HS-5 (cell line): ENCODE measurements at regions not wholly inside any gene's neighbourhood (a gene's known extent, or its start where the extent isn't known, plus 50 kb on each side); places are given as distances from the start of the nearest gene placed in this dataset.
"Not testable (repeated sequence)": the region's sequence is repeated elsewhere in the genome, so short reads cannot be mapped to it uniquely, and the experiment has no call there.

Source experiments
- DNase-seq: peaks from one replicate; pipeline ENCODE4 v3.0.0-alpha.2; 2012; ENCODE audit warnings: low read depth

- peak; percentile 36 for DNase-seq
These were observed 63.9 kb downstream of the MAT2B start for GRCh38 chr5:163569284-163569683.

GRCh38 chr5:163571744-163572143 lies 66.3 kb downstream of the MAT2B start:
- peak; percentile 97 for DNase-seq

- DNase-seq: no peak
These were observed 69.3 kb downstream of the MAT2B start for GRCh38 chr5:163574472-163575440.

- no peak for DNase-seq
These were observed 73.2 kb downstream of the MAT2B start for GRCh38 chr5:163578652-163579051.

- no peak for DNase-seq
These were observed 74.3 kb downstream of the MAT2B start for GRCh38 chr5:163579729-163580128.

GRCh38 chr5:163580516-163580915 lies 75.1 kb downstream of the MAT2B start:
- no peak for DNase-seq

- not testable (repeated sequence) for DNase-seq
These were observed 78.2 kb downstream of the MAT2B start for GRCh38 chr5:163583491-163584153.

- peak; percentile 88 for DNase-seq
These were observed 79.8 kb downstream of the MAT2B start for GRCh38 chr5:163585206-163585605.

- DNase-seq: no peak
These were observed 81.1 kb downstream of the MAT2B start for GRCh38 chr5:163586531-163586956.

GRCh38 chr5:163594951-163595350 lies 89.5 kb downstream of the MAT2B start:
- no peak for DNase-seq

GRCh38 chr5:163595932-163596607 lies 90.7 kb downstream of the MAT2B start:
- no peak for DNase-seq

GRCh38 chr5:163596608-163597315 lies 91.3 kb downstream of the MAT2B start:
- no peak for DNase-seq

GRCh38 chr5:163604013-163604412 lies 98.6 kb downstream of the MAT2B start:
- no peak for DNase-seq

- DNase-seq: no peak
These were observed 101.8 kb downstream of the MAT2B start for GRCh38 chr5:163607256-163607655.

GRCh38 chr5:163608621-163609020 lies 103.2 kb downstream of the MAT2B start:
- DNase-seq: no peak

- no peak for DNase-seq
These were observed 104.5 kb downstream of the MAT2B start for GRCh38 chr5:163609910-163610309.

- no peak for DNase-seq
These were observed 107.1 kb downstream of the MAT2B start for GRCh38 chr5:163612358-163613149.

GRCh38 chr5:163613150-163613442 lies 107.7 kb downstream of the MAT2B start:
- no peak for DNase-seq

- no peak for DNase-seq
These were observed 109.4 kb downstream of the MAT2B start for GRCh38 chr5:163614787-163615186.

- no peak for DNase-seq
These were observed 114.0 kb downstream of the MAT2B start for GRCh38 chr5:163619273-163619934.

- DNase-seq: no peak
These were observed 114.5 kb downstream of the MAT2B start for GRCh38 chr5:163619951-163620350.
